ENCODE measurements at regions not wholly inside any gene's neighbourhood (a gene's known extent, or its start where the extent isn't known, plus 50 kb on each side); places are given as distances from the start of the nearest gene placed in this dataset.

DNA sequence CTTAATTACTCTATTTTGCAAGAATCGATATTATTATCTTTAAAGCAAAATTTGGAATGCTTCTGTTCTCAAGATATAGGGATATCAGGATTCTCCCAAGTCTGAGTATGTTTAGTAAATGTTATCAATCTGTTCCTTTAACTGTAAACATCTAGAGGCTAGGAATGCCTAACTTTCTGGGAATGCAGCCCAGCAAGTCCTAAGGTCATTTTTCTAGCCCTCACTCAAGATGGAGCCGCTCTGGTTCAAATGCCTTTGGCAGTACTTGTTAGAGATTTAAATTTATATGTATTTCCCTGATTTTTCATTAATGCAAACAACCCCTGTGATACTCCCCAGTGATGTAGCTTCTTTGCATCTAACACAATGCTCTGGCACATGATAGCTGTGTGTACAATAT is 623.8 kb upstream of the LCORL start:
- TF ChIP-seq POLR2A (IDR thresholded peaks at IDR 0.05) = no peak
- TF ChIP-seq, protein P1, sequence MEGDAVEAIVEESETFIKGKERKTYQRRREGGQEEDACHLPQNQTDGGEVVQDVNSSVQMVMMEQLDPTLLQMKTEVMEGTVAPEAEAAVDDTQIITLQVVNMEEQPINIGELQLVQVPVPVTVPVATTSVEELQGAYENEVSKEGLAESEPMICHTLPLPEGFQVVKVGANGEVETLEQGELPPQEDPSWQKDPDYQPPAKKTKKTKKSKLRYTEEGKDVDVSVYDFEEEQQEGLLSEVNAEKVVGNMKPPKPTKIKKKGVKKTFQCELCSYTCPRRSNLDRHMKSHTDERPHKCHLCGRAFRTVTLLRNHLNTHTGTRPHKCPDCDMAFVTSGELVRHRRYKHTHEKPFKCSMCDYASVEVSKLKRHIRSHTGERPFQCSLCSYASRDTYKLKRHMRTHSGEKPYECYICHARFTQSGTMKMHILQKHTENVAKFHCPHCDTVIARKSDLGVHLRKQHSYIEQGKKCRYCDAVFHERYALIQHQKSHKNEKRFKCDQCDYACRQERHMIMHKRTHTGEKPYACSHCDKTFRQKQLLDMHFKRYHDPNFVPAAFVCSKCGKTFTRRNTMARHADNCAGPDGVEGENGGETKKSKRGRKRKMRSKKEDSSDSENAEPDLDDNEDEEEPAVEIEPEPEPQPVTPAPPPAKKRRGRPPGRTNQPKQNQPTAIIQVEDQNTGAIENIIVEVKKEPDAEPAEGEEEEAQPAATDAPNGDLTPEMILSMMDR (IDR thresholded peaks at IDR 0.05 in 8 of 11, conservative IDR thresholded peaks at IDR 0.05 in 3 of 11) = no peak
